Pancreas (tissue), 10 donors: ENCODE measurements at regions not wholly inside any gene's neighbourhood (a gene's known extent, or its start where the extent isn't known, plus 50 kb on each side); places are given as distances from the start of the nearest gene placed in this dataset.

Source experiments
- ATAC-seq, 4 donors: fragments of 200-7000 bp; cut with Tn5 transposase; one replicate each; pipeline versions ENCODE4 v1.8.0 to v1.9.1; 2020; ENCODE audit warnings: mild to moderate bottlenecking in 4 of 4, moderate library complexity in 4 of 4
- DNase-seq, 6 donors: peaks; one replicate each; pipeline ENCODE4 v3.0.0-alpha.2; 2020
- FAIRE-seq: peaks from 2 replicates; lab custom pipeline; 2012; peaks lifted over from hg19 to GRCh38; lab: Jason Lieb, UNC
- H3K27ac ChIP-seq, 4 donors: fragments of 200-600 bp; sonication (generic); 1 replicate in 3 of 4; 2 replicates in 1 of 4; pipeline versions ENCODE4 v1.5.0 to v1.8.0; 2020
- H3K27me3 ChIP-seq, 4 donors: fragments of 200-600 bp; one replicate each; pipeline ENCODE4 v1.8.0; 2021
- H3K36me3 ChIP-seq, 3 donors: fragments of 200-600 bp; sonication (generic) in 1 of 3; one replicate each; pipeline versions ENCODE4 v1.5.0 to v1.8.0; 2020 to 2021
- H3K4me1 ChIP-seq, 3 donors: fragments of 200-600 bp; one replicate each; pipeline ENCODE4 v1.8.0; 2021
- H3K4me3 ChIP-seq, 4 donors: fragments of 200-600 bp; sonication (generic) in 2 of 4; one replicate each; pipeline versions ENCODE4 v1.5.0 to v1.8.0; 2020 to 2021
- H3K9me3 ChIP-seq, 4 donors: fragments of 200-600 bp; one replicate each; pipeline ENCODE4 v1.8.0; 2021
- WGBS, 2 donors: extraction: QIAGEN DNeasy Blood & Tissue Kit; methylation state at CpG; one replicate each; pipeline ENCODE4 v1.1.7; 2013; 5-methylcytosine and 5-hydroxymethylcytosine counted together
- intact Hi-C, 3 donors: fragments of 100-400 bp; cut with DNase I; formaldehyde crosslinking; loops; one replicate each; pipeline versions ENCODE4 v1.11.1 to v1.14.2; 2022
- TF ChIP-seq, protein P1 (sequence below), 4 donors: fragments of 200-600 bp; sonication (generic) in 3 of 4; IDR thresholded peaks; one replicate each; pipeline versions ENCODE4 v1.5.0 to v1.8.0; 2021; ENCODE audit warnings: antibody characterized with exemption in 4 of 4
- donor health status: healthy with polysubstance abuse.
- donor health status: DM: no; HTN: no; CAD: no; lungs with moderate emphysema.
- donor health status: DM: no; HTN: no; CAD: no.
- donor health status: control.
- donor health status: control.
- donor health status: Bipolar disorder and iron deficiency.
- donor health status: DM: yes; HTN: yes; CAD: no.
- donor health status: DM: no; HTN: no; CAD: no.
- donor health status: DM: no; HTN: no; CAD: no.
- donor health status: DM: yes; HTN: yes; CAD: no.

DNA sequence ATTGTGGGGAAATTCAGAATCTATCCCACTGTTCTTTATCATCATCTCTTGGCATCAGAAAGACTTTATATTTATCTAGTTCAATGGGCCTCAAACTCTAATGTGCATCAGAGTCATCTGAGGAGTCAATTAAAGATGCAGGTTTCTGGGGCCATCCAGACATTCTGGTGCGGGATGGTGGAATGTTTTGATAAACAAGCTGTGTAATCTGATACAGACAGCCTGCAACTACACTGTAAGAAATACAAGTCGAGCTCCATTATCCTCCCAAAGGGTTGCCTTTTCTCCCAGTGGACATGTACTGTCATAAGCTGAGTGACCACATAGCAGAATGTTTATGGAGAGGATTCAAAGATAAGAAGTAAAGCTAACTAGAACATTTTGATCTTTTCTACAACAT lies 515.3 kb upstream of the DCC start:
- 44 to 45% methylated on average over 2 of the region's 2 CpGs for WGBS, 2 donors
- DNase-seq (no peak), FAIRE-seq (no peak), ATAC-seq (no peak)
- Histone ChIP-seq H3K27me3 (no peaks in the 10 kb centered on the region), H3K4me3 (no peak overlapping the region), H3K36me3 (no peaks in the 10 kb centered on the region), H3K4me1 (no peaks in the 10 kb centered on the region), H3K27ac (no peak overlapping the region), H3K9me3 (no peaks in the 10 kb centered on the region)
- TF ChIP-seq, protein P1, sequence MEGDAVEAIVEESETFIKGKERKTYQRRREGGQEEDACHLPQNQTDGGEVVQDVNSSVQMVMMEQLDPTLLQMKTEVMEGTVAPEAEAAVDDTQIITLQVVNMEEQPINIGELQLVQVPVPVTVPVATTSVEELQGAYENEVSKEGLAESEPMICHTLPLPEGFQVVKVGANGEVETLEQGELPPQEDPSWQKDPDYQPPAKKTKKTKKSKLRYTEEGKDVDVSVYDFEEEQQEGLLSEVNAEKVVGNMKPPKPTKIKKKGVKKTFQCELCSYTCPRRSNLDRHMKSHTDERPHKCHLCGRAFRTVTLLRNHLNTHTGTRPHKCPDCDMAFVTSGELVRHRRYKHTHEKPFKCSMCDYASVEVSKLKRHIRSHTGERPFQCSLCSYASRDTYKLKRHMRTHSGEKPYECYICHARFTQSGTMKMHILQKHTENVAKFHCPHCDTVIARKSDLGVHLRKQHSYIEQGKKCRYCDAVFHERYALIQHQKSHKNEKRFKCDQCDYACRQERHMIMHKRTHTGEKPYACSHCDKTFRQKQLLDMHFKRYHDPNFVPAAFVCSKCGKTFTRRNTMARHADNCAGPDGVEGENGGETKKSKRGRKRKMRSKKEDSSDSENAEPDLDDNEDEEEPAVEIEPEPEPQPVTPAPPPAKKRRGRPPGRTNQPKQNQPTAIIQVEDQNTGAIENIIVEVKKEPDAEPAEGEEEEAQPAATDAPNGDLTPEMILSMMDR (IDR thresholded peaks at IDR 0.05): no peak
- intact Hi-C loops: no loop called here

DNA sequence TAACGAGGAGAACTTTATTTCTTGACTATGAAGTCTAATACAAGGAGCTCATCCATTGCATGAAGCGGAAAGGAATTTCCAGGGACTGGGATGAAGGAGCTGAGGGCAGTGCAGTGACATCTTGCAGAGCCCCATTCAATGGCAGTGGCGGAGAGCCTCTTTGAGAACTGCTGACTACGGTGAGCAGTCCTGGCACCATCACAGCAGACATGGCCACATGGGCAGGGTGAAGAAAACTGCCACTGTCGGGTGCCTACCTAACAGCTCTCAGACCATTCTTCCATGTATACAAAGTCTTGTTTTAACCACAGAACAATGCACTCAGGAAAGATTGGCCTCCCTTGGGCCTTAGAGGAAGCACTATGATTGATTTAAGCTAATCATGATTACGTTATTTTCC lies 506.1 kb upstream of the DCC start:
- 56 to 67% methylated on average over 6 of the region's 6 CpGs for WGBS, 2 donors
- no peak for DNase-seq
- Histone ChIP-seq H3K9me3 (no peaks in the 10 kb centered on the region), H3K4me1 (no peaks in the 10 kb centered on the region), H3K4me3 (no peak overlapping the region), H3K27me3 (no peaks in the 10 kb centered on the region), H3K36me3 (no peaks in the 10 kb centered on the region), H3K27ac (no peak overlapping the region)
- intact Hi-C loops: no loop called here
- TF ChIP-seq, protein P1 (IDR thresholded peaks at IDR 0.05): no peak
- no peak for ATAC-seq
- FAIRE-seq: no peak

DNA sequence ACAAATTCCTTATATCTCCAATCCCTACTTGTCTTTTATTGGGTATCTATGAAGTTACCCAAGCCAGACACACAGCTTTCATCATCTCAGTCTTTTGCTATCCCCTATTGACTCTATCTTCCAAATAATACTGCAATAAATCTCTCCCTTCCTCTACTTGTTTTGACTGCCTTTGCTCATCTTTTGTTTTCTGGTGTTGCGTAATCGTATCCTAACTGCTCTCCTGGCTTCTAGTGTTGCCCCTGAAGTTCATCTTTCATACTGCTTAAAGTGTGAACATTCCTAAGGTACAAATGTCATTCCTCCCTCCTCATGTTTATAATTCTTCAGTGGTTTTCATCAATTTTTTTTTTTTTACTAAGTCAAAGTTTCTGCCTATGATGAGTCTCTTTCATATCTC lies 491.3 kb upstream of the DCC start:
- intact Hi-C loops: no loop called here
- FAIRE-seq (no peak), DNase-seq (no peak), ATAC-seq (no peak)
- 74 to 80% methylated on average over 2 of the region's 2 CpGs for WGBS, 2 donors
- Histone ChIP-seq H3K9me3 (no peaks in the 10 kb centered on the region), H3K27ac (no peak overlapping the region), H3K36me3 (no peaks in the 10 kb centered on the region), H3K27me3 (no peaks in the 10 kb centered on the region), H3K4me1 (no peaks in the 10 kb centered on the region), H3K4me3 (no peak overlapping the region)
- TF ChIP-seq, protein P1 (IDR thresholded peaks at IDR 0.05): no peak

DNA sequence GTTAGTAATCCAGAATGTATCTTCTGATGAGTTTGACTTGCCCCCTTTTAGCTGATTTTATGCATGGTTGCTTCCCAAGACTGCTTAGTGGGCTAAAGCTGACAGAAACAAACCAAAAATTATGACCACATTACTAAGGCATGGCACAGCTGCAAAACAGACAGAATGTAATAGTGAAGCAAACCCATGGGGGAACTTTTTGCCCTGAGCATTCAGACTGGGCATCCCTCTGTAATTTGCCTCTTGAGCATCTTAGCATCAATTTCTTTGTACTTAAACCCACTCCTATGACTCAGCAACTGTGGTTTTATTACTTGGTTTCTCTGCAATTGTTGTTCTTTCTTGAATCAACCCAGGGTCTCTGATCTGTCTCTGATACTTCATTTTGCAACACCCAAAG lies 487.3 kb upstream of the DCC start:
- DNase-seq: no peak
- ATAC-seq: no peak
- no peak overlapping the region for H3K27ac ChIP-seq
- no peaks in the 10 kb centered on the region for H3K36me3 ChIP-seq
- no peaks in the 10 kb centered on the region for H3K9me3 ChIP-seq
- no peak overlapping the region for H3K4me3 ChIP-seq
- H3K27me3 ChIP-seq: no peaks in the 10 kb centered on the region
- H3K4me1 ChIP-seq: no peaks in the 10 kb centered on the region
- intact Hi-C loops: no loop called here
- TF ChIP-seq, protein P1 (IDR thresholded peaks at IDR 0.05): no peak
- no peak for FAIRE-seq

DNA sequence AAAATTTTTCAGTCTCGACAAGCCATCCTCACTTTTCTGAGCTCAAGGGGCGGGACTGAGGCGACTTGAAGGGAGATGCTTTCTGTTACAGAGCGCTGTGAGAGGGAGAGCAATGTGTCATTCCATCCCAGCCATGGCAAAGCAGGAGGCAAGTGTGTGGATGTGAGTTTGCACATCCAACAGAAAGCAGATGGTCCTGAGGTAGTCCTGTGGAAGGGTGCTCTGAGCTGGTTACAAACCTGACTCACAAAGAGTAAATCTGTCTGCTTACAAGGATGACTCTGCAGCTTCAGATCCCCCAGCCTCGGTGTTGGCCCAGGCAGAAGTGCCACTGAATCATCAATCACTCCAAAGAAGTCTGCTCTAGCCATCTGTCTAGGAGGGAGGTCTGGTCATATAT lies 482.0 kb upstream of the DCC start:
- Histone ChIP-seq H3K4me3 (no peak overlapping the region), H3K27me3 (no peaks in the 10 kb centered on the region), H3K36me3 (no peaks in the 10 kb centered on the region), H3K4me1 (no peaks in the 10 kb centered on the region), H3K9me3 (no peaks in the 10 kb centered on the region), H3K27ac (no peak overlapping the region)
- no peak for FAIRE-seq
- TF ChIP-seq, protein P1 (IDR thresholded peaks at IDR 0.05): no peak
- intact Hi-C loops: no loop called here
- no peak for DNase-seq
- 44 to 47% methylated on average over 5 of the region's 5 CpGs for WGBS, 2 donors
- ATAC-seq: no peak
